Activated naive CD8-positive, alpha-beta T cell treated with anti-CD3 and anti-CD28 coated beads, Interleukin-2, amount 50 U/mL, for 24 hours (primary cell): ENCODE measurements at regions not wholly inside any gene's neighbourhood (a gene's known extent, or its start where the extent isn't known, plus 50 kb on each side); places are given as distances from the start of the nearest gene placed in this dataset.
"Not testable (repeated sequence)": the region's sequence is repeated elsewhere in the genome, so short reads cannot be mapped to it uniquely, and the experiment has no call there.

Source experiments
- ATAC-seq: fragments of 150-1000 bp; cut with Tn5 transposase; one replicate; pipeline ENCODE4 v1.10.0; 2021
- DNase-seq: peaks from one replicate; pipeline ENCODE4 v3.0.0; 2021
- H3K27ac Mint-ChIP-seq: one replicate; pipeline ENCODE4 v1.8.0; 2021; ENCODE audit warnings: mild to moderate bottlenecking, mixed read lengths
- H3K27me3 Mint-ChIP-seq: one replicate; pipeline ENCODE4 v1.8.0; 2021; ENCODE audit warnings: mixed read lengths
- H3K36me3 Mint-ChIP-seq: one replicate; pipeline ENCODE4 v1.8.0; 2021; ENCODE audit warnings: low read depth, mixed read lengths
- H3K4me1 Mint-ChIP-seq: one replicate; pipeline ENCODE4 v1.8.0; 2021; ENCODE audit warnings: mixed read lengths
- H3K4me3 Mint-ChIP-seq: one replicate; pipeline ENCODE4 v1.8.0; 2021; ENCODE audit warnings: mild to moderate bottlenecking, moderate library complexity, mixed read lengths
- H3K9me3 Mint-ChIP-seq: one replicate; pipeline ENCODE4 v1.8.0; 2021; ENCODE audit warnings: mixed read lengths

GRCh38 chr9:6121707-6122106, 93.9 kb upstream of the IL33 start:
- ATAC-seq (no peak), DNase-seq (no peak)
- Mint-ChIP-seq H3K27me3 (peaks cover 15% of the 10 kb centered on the region), H3K9me3 (no peaks in the 10 kb centered on the region), H3K4me1 (no peaks in the 10 kb centered on the region), H3K27ac (no peak overlapping the region), H3K36me3 (no peaks in the 10 kb centered on the region), H3K4me3 (no peak overlapping the region)

GRCh38 chr9:6114424-6114823, 99.0 kb upstream of the RANBP6 start:
- ATAC-seq, result no peak
- H3K9me3 Mint-ChIP-seq, result no peaks in the 10 kb centered on the region

GRCh38 chr9:6113819-6114218, 98.4 kb upstream of the RANBP6 start:
- H3K27ac Mint-ChIP-seq, result no peak overlapping the region
- no peak overlapping the region for H3K4me3 Mint-ChIP-seq
- H3K9me3 Mint-ChIP-seq, result no peaks in the 10 kb centered on the region
- H3K27me3 Mint-ChIP-seq, result no peaks in the 10 kb centered on the region
- no peak for DNase-seq
- H3K4me1 Mint-ChIP-seq, result peaks cover 5% of the 10 kb centered on the region
- no peak for ATAC-seq
- no peaks in the 10 kb centered on the region for H3K36me3 Mint-ChIP-seq

More at GRCh38 chr9:6114424-6114823, 99.0 kb upstream of the RANBP6 start:
- Mint-ChIP-seq H3K27me3 (no peaks in the 10 kb centered on the region), H3K4me1 (peaks cover 5% of the 10 kb centered on the region), H3K36me3 (no peaks in the 10 kb centered on the region), H3K4me3 (no peak overlapping the region), H3K27ac (no peak overlapping the region)
- DNase-seq, result no peak

- no peak for ATAC-seq
- no peak overlapping the region for H3K4me3 Mint-ChIP-seq
These were observed 97.9 kb upstream of the RANBP6 start for GRCh38 chr9:6113312-6113711.

GRCh38 chr9:6109986-6110385, 94.6 kb upstream of the RANBP6 start:
- H3K4me3 Mint-ChIP-seq, result no peak overlapping the region
- H3K36me3 Mint-ChIP-seq, result no peaks in the 10 kb centered on the region
- no peak overlapping the region for H3K27ac Mint-ChIP-seq
- ATAC-seq (no peak), DNase-seq (no peak)
- no peaks in the 10 kb centered on the region for H3K9me3 Mint-ChIP-seq
- H3K27me3 Mint-ChIP-seq, result no peaks in the 10 kb centered on the region
- peaks cover 9% of the 10 kb centered on the region for H3K4me1 Mint-ChIP-seq

More at GRCh38 chr9:6113312-6113711, 97.9 kb upstream of the RANBP6 start:
- Mint-ChIP-seq H3K27ac (no peak overlapping the region), H3K27me3 (no peaks in the 10 kb centered on the region), H3K9me3 (no peaks in the 10 kb centered on the region), H3K36me3 (no peaks in the 10 kb centered on the region), H3K4me1 (peaks cover 5% of the 10 kb centered on the region)
- DNase-seq, result no peak

- Mint-ChIP-seq H3K4me3 (no peak overlapping the region), H3K9me3 (no peaks in the 10 kb centered on the region), H3K4me1 (peaks cover 9% of the 10 kb centered on the region), H3K27me3 (no peaks in the 10 kb centered on the region), H3K36me3 (no peaks in the 10 kb centered on the region), H3K27ac (no peak overlapping the region)
- ATAC-seq (no peak), DNase-seq (no peak)
These were observed 94.1 kb upstream of the RANBP6 start for GRCh38 chr9:6109571-6109970.

- Mint-ChIP-seq H3K4me1 (peaks cover 9% of the 10 kb centered on the region), H3K9me3 (no peaks in the 10 kb centered on the region), H3K4me3 (no peak overlapping the region), H3K27me3 (no peaks in the 10 kb centered on the region), H3K36me3 (no peaks in the 10 kb centered on the region), H3K27ac (no peak overlapping the region)
- DNase-seq (no peak), ATAC-seq (peak; percentile 43)
These were observed 91.4 kb upstream of the RANBP6 start for GRCh38 chr9:6106711-6107339.

- no peaks in the 10 kb centered on the region for H3K9me3 Mint-ChIP-seq
- ATAC-seq (no peak), DNase-seq (no peak)
- H3K27me3 Mint-ChIP-seq, result no peaks in the 10 kb centered on the region
- no peak overlapping the region for H3K27ac Mint-ChIP-seq
- H3K36me3 Mint-ChIP-seq, result no peaks in the 10 kb centered on the region
- H3K4me1 Mint-ChIP-seq, result peaks cover 9% of the 10 kb centered on the region
- no peak overlapping the region for H3K4me3 Mint-ChIP-seq
These were observed 90.3 kb upstream of the RANBP6 start for GRCh38 chr9:6105738-6106137.

GRCh38 chr9:6104406-6104805, 89.0 kb upstream of the RANBP6 start:
- H3K4me3 Mint-ChIP-seq, DNase-seq, ATAC-seq, H3K36me3 Mint-ChIP-seq, H3K9me3 Mint-ChIP-seq, H3K27ac Mint-ChIP-seq, H3K4me1 Mint-ChIP-seq, H3K27me3 Mint-ChIP-seq: not testable (repeated sequence)

GRCh38 chr9:6103911-6104310, 88.5 kb upstream of the RANBP6 start:
- ATAC-seq, H3K4me1 Mint-ChIP-seq, H3K4me3 Mint-ChIP-seq, DNase-seq, H3K27ac Mint-ChIP-seq, H3K9me3 Mint-ChIP-seq, H3K36me3 Mint-ChIP-seq, H3K27me3 Mint-ChIP-seq: not testable (repeated sequence)

- not testable (repeated sequence) for H3K9me3 Mint-ChIP-seq, ATAC-seq, H3K36me3 Mint-ChIP-seq, DNase-seq, H3K27ac Mint-ChIP-seq, H3K4me3 Mint-ChIP-seq, H3K4me1 Mint-ChIP-seq, H3K27me3 Mint-ChIP-seq
These were observed 87.0 kb upstream of the RANBP6 start for GRCh38 chr9:6102336-6102987.

GRCh38 chr9:6101725-6102124, 86.3 kb upstream of the RANBP6 start:
- H3K4me1 Mint-ChIP-seq, H3K36me3 Mint-ChIP-seq, ATAC-seq, H3K4me3 Mint-ChIP-seq, H3K27ac Mint-ChIP-seq, H3K9me3 Mint-ChIP-seq, DNase-seq, H3K27me3 Mint-ChIP-seq: not testable (repeated sequence)

- H3K27ac Mint-ChIP-seq, H3K4me1 Mint-ChIP-seq, H3K4me3 Mint-ChIP-seq, ATAC-seq, H3K27me3 Mint-ChIP-seq, H3K36me3 Mint-ChIP-seq, H3K9me3 Mint-ChIP-seq, DNase-seq: not testable (repeated sequence)
These were observed 83.9 kb upstream of the RANBP6 start for GRCh38 chr9:6099346-6099745.

GRCh38 chr9:6098431-6098830, 83.0 kb upstream of the RANBP6 start:
- no peak overlapping the region for H3K4me3 Mint-ChIP-seq
- H3K27me3 Mint-ChIP-seq, result peaks cover 5% of the 10 kb centered on the region
- no peaks in the 10 kb centered on the region for H3K36me3 Mint-ChIP-seq
- ATAC-seq (no peak), DNase-seq (no peak)
- no peaks in the 10 kb centered on the region for H3K4me1 Mint-ChIP-seq
- H3K27ac Mint-ChIP-seq, result no peak overlapping the region
- H3K9me3 Mint-ChIP-seq, result no peaks in the 10 kb centered on the region

GRCh38 chr9:6096821-6097220, 81.4 kb upstream of the RANBP6 start:
- no peaks in the 10 kb centered on the region for H3K36me3 Mint-ChIP-seq
- H3K4me3 Mint-ChIP-seq, result no peak overlapping the region
- H3K4me1 Mint-ChIP-seq, result no peaks in the 10 kb centered on the region
- peaks cover 5% of the 10 kb centered on the region for H3K27me3 Mint-ChIP-seq
- DNase-seq (no peak), ATAC-seq (peak; percentile 65)
- H3K27ac Mint-ChIP-seq, result no peak overlapping the region
- no peaks in the 10 kb centered on the region for H3K9me3 Mint-ChIP-seq
